H1 (cell line): ENCODE measurements at regions not wholly inside any gene's neighbourhood (a gene's known extent, or its start where the extent isn't known, plus 50 kb on each side); places are given as distances from the start of the nearest gene placed in this dataset.

Experiments
- EGR1 ChIP-seq: IDR thresholded peaks from 2 replicates; pipeline ENCODE4 v1.6.1; 2011; ENCODE audit warnings: low read depth, low read length, borderline replicate concordance
- EP300 ChIP-seq, 2 experiments: IDR thresholded peaks; 1 replicate in 1 of 2; 2 replicates in 1 of 2; pipeline ENCODE4 v1.6.1; 2011 to 2012; ENCODE audit warnings: low read depth in 2 of 2, low read length in 2 of 2, mild to moderate bottlenecking in 2 of 2, borderline replicate concordance in 1 of 2, inconsistent platforms in 1 of 2, moderate library complexity in 1 of 2
- POLR2A ChIP-seq, 2 experiments: IDR thresholded peaks; 1 replicate in 1 of 2; 2 replicates in 1 of 2; pipeline ENCODE4 v1.6.1; 2011; ENCODE audit warnings: low read depth in 2 of 2, low read length in 2 of 2, mild to moderate bottlenecking in 2 of 2; ENCODE audit errors: control extremely low read depth in 1 of 2
- RAD21 ChIP-seq, 2 experiments: IDR thresholded peaks in 1 of 2; conservative IDR thresholded peaks in 1 of 2; 2 replicates each; pipeline ENCODE4 v1.6.1; 2011; ENCODE audit warnings: low read depth in 2 of 2, low read length in 2 of 2, improper control_type of control experiment in 1 of 2, inconsistent platforms in 1 of 2, mild to moderate bottlenecking in 1 of 2, moderate library complexity in 1 of 2
- RXRA ChIP-seq: IDR thresholded peaks from 2 replicates; pipeline ENCODE4 v1.6.1; 2011; ENCODE audit warnings: low read depth, mild to moderate bottlenecking, low read length, moderate library complexity; ENCODE audit not compliant: insufficient read depth
- TF ChIP-seq, protein P1 (sequence below), 3 experiments: IDR thresholded peaks; 1 replicate in 2 of 3; 2 replicates in 1 of 3; pipeline versions ENCODE4 v1.5.1 to v1.6.1; 2011; ENCODE audit warnings: low read length in 3 of 3, mild to moderate bottlenecking in 3 of 3, inconsistent platforms in 2 of 3, low read depth in 1 of 3, moderate library complexity in 1 of 3; ENCODE audit not compliant: insufficient read depth in 1 of 3; ENCODE audit errors: control extremely low read depth in 1 of 3

GRCh38 chr3:106082616-106083015 lies 213.8 kb upstream of the CBLB start:
- TF ChIP-seq, protein P1, sequence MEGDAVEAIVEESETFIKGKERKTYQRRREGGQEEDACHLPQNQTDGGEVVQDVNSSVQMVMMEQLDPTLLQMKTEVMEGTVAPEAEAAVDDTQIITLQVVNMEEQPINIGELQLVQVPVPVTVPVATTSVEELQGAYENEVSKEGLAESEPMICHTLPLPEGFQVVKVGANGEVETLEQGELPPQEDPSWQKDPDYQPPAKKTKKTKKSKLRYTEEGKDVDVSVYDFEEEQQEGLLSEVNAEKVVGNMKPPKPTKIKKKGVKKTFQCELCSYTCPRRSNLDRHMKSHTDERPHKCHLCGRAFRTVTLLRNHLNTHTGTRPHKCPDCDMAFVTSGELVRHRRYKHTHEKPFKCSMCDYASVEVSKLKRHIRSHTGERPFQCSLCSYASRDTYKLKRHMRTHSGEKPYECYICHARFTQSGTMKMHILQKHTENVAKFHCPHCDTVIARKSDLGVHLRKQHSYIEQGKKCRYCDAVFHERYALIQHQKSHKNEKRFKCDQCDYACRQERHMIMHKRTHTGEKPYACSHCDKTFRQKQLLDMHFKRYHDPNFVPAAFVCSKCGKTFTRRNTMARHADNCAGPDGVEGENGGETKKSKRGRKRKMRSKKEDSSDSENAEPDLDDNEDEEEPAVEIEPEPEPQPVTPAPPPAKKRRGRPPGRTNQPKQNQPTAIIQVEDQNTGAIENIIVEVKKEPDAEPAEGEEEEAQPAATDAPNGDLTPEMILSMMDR (IDR thresholded peaks at IDR 0.05; ENCODE audit: control extremely low read depth in 1 of 3, insufficient read depth in 1 of 3, low read depth in 1 of 3, low read length in 3 of 3), result no peak
- TF ChIP-seq RXRA, result no peak
- no peak for TF ChIP-seq RAD21 (IDR thresholded peaks at IDR 0.05 in 1 of 2, conservative IDR thresholded peaks at IDR 0.05 in 1 of 2; ENCODE audit: low read depth in 2 of 2, low read length in 2 of 2)
- TF ChIP-seq EP300 (IDR thresholded peaks at IDR 0.05; ENCODE audit: borderline replicate concordance in 1 of 2, low read depth in 2 of 2, low read length in 2 of 2), result no peak
- TF ChIP-seq EGR1, result no peak
- TF ChIP-seq POLR2A (IDR thresholded peaks at IDR 0.05; ENCODE audit: control extremely low read depth in 1 of 2, low read depth in 2 of 2, low read length in 2 of 2), result no peak
